HG02642 (cell line): ENCODE measurements at regions not wholly inside any gene's neighbourhood (a gene's known extent, or its start where the extent isn't known, plus 50 kb on each side); places are given as distances from the start of the nearest gene placed in this dataset.

Experiments
- ATAC-seq: cut with Tn5 transposase; IDR thresholded peaks from one replicate; pipeline ENCODE4 v1.9.1; 2021; ENCODE audit warnings: mild to moderate bottlenecking; ENCODE audit not compliant: unreplicated experiment, poor library complexity

GRCh38 chr1:106749491-106749890 lies 307.0 kb upstream of the PRMT6 start:
- no peak for ATAC-seq

- no peak for ATAC-seq
Measured at GRCh38 chr1:106749906-106750305, 306.6 kb upstream of the PRMT6 start.

GRCh38 chr1:106751002-106751401 lies 305.5 kb upstream of the PRMT6 start:
- ATAC-seq, result no peak

GRCh38 chr1:106753066-106753465 lies 303.4 kb upstream of the PRMT6 start:
- no peak for ATAC-seq

- ATAC-seq, result no peak
Measured at GRCh38 chr1:106754957-106755356, 301.5 kb upstream of the PRMT6 start.

- no peak for ATAC-seq
Measured at GRCh38 chr1:106755682-106756406, 300.6 kb upstream of the PRMT6 start.

GRCh38 chr1:106756752-106757151 lies 299.7 kb upstream of the PRMT6 start:
- no peak for ATAC-seq

GRCh38 chr1:106768077-106768476 lies 288.4 kb upstream of the PRMT6 start:
- no peak for ATAC-seq

GRCh38 chr1:106768501-106768900 lies 288.0 kb upstream of the PRMT6 start:
- ATAC-seq, result no peak

- no peak for ATAC-seq
Measured at GRCh38 chr1:106773206-106773605, 283.3 kb upstream of the PRMT6 start.

- ATAC-seq, result no peak
Measured at GRCh38 chr1:106780066-106780465, 276.4 kb upstream of the PRMT6 start.

GRCh38 chr1:106780806-106781569 lies 275.5 kb upstream of the PRMT6 start:
- no peak for ATAC-seq

GRCh38 chr1:106785176-106785575 lies 271.3 kb upstream of the PRMT6 start:
- ATAC-seq, result no peak

GRCh38 chr1:106787520-106787919 lies 269.0 kb upstream of the PRMT6 start:
- ATAC-seq, result no peak

GRCh38 chr1:106789686-106790085 lies 266.8 kb upstream of the PRMT6 start:
- ATAC-seq, result no peak

- no peak for ATAC-seq
Measured at GRCh38 chr1:106791041-106791440, 265.4 kb upstream of the PRMT6 start.

GRCh38 chr1:106793651-106794050 lies 262.8 kb upstream of the PRMT6 start:
- ATAC-seq, result no peak

GRCh38 chr1:106798991-106799390 lies 257.5 kb upstream of the PRMT6 start:
- ATAC-seq, result no peak

- ATAC-seq, result no peak
Measured at GRCh38 chr1:106802181-106802580, 254.3 kb upstream of the PRMT6 start.

- no peak for ATAC-seq
Measured at GRCh38 chr1:106814418-106814817, 242.1 kb upstream of the PRMT6 start.

- ATAC-seq, result no peak
Measured at GRCh38 chr1:106817575-106817974, 238.9 kb upstream of the PRMT6 start.

- no peak for ATAC-seq
Measured at GRCh38 chr1:106831511-106831910, 225.0 kb upstream of the PRMT6 start.
